Osteocyte (in vitro differentiated cells): ENCODE measurements at regions not wholly inside any gene's neighbourhood (a gene's known extent, or its start where the extent isn't known, plus 50 kb on each side); places are given as distances from the start of the nearest gene placed in this dataset.

Experiments used
- DNase-seq: peaks from one replicate; pipeline ENCODE4 v3.0.0; 2021; ENCODE audit warnings: mixed read lengths; ENCODE audit not compliant: unreplicated experiment; ENCODE audit errors: extremely low spot score
- H3K27ac Mint-ChIP-seq: one replicate; pipeline ENCODE4 v1.8.0; 2021; ENCODE audit warnings: mild to moderate bottlenecking, mixed read lengths; ENCODE audit not compliant: unreplicated experiment
- H3K27me3 Mint-ChIP-seq: one replicate; pipeline ENCODE4 v1.8.0; 2021; ENCODE audit warnings: mixed read lengths; ENCODE audit not compliant: unreplicated experiment
- H3K36me3 Mint-ChIP-seq: one replicate; pipeline ENCODE4 v1.8.0; 2021; ENCODE audit warnings: mixed read lengths; ENCODE audit not compliant: unreplicated experiment
- H3K4me1 Mint-ChIP-seq: one replicate; pipeline ENCODE4 v1.8.0; 2021; ENCODE audit warnings: mixed read lengths; ENCODE audit not compliant: unreplicated experiment
- H3K4me3 Mint-ChIP-seq: one replicate; pipeline ENCODE4 v1.8.0; 2021; ENCODE audit warnings: mild to moderate bottlenecking, moderate library complexity, mixed read lengths; ENCODE audit not compliant: unreplicated experiment
- H3K9me3 Mint-ChIP-seq: one replicate; pipeline ENCODE4 v1.8.0; 2021; ENCODE audit warnings: mixed read lengths; ENCODE audit not compliant: unreplicated experiment
- TF ChIP-seq, protein P1 (sequence below): fragments of 200-600 bp; sonication (generic); IDR thresholded peaks from 2 replicates; pipeline ENCODE4 v1.5.0; 2021; ENCODE audit warnings: antibody characterized with exemption, mild to moderate bottlenecking, moderate library complexity

DNA sequence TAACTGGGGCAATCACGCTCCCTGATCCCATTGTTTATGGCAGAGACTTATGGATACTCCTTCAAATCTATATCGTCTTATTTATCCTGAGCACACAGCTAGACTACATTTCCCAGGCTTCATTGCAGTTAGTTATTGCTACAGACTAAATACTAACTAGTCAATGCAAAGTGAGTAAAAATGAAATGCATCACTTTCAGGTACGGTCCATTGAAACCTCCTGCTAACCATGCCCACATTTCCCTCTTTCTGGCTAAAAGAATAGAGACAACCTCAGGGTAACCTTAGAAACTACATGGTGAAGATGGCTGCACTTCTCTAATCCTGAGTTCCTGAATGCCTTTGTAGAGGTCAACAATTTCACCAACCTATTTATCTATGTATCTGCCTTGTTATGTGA is 437.4 kb downstream of the EPHA4 start:
- TF ChIP-seq, protein P1, sequence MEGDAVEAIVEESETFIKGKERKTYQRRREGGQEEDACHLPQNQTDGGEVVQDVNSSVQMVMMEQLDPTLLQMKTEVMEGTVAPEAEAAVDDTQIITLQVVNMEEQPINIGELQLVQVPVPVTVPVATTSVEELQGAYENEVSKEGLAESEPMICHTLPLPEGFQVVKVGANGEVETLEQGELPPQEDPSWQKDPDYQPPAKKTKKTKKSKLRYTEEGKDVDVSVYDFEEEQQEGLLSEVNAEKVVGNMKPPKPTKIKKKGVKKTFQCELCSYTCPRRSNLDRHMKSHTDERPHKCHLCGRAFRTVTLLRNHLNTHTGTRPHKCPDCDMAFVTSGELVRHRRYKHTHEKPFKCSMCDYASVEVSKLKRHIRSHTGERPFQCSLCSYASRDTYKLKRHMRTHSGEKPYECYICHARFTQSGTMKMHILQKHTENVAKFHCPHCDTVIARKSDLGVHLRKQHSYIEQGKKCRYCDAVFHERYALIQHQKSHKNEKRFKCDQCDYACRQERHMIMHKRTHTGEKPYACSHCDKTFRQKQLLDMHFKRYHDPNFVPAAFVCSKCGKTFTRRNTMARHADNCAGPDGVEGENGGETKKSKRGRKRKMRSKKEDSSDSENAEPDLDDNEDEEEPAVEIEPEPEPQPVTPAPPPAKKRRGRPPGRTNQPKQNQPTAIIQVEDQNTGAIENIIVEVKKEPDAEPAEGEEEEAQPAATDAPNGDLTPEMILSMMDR: no peak
- Mint-ChIP-seq H3K4me3 (no peak overlapping the region), H3K27me3 (no peaks in the 10 kb centered on the region), H3K36me3 (no peaks in the 10 kb centered on the region), H3K9me3 (no peaks in the 10 kb centered on the region), H3K27ac (no peak overlapping the region), H3K4me1 (peaks cover 3% of the 10 kb centered on the region)
- no peak for DNase-seq

- Mint-ChIP-seq H3K27me3 (no peaks in the 10 kb centered on the region), H3K36me3 (no peaks in the 10 kb centered on the region), H3K4me3 (no peak overlapping the region), H3K4me1 (peaks cover 3% of the 10 kb centered on the region), H3K9me3 (no peaks in the 10 kb centered on the region), H3K27ac (no peak overlapping the region)
- TF ChIP-seq, protein P1: no peak
- no peak for DNase-seq
These were observed 436.4 kb downstream of the EPHA4 start for GRCh38 chr2:221135699-221136098.

DNA sequence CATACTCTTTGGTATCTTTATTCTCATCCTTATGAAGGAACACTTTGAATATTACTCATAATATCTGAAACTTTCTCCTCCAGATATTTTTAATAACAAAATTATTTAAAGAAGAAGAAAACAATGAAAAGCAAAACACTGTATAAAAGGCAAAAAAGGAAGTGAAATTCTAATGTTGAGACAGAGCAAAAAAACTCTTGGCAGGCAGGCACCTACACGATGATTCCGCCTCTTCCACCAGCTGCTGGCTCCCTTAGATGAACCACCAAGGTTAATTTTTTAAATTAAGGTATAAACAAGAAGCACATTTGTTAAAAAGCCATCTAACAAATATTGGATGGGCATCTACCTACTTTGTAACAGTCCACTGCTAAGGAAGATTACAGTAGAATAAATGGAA is 434.7 kb downstream of the EPHA4 start:
- Mint-ChIP-seq H3K27ac (no peak overlapping the region), H3K9me3 (peaks cover 4% of the 10 kb centered on the region), H3K4me1 (peaks cover 3% of the 10 kb centered on the region), H3K4me3 (no peak overlapping the region), H3K36me3 (no peaks in the 10 kb centered on the region), H3K27me3 (no peaks in the 10 kb centered on the region)
- no peak for DNase-seq
- TF ChIP-seq, protein P1: no peak

- Mint-ChIP-seq H3K9me3 (peaks cover 10% of the 10 kb centered on the region), H3K27me3 (no peaks in the 10 kb centered on the region), H3K4me1 (no peaks in the 10 kb centered on the region), H3K36me3 (no peaks in the 10 kb centered on the region), H3K27ac (no peak overlapping the region), H3K4me3 (no peak overlapping the region)
- no peak for DNase-seq
- TF ChIP-seq, protein P1: no peak
These were observed 429.8 kb downstream of the EPHA4 start for GRCh38 chr2:221142341-221142740.

- Mint-ChIP-seq H3K27ac (no peak overlapping the region), H3K9me3 (peaks cover 10% of the 10 kb centered on the region), H3K4me3 (no peak overlapping the region), H3K4me1 (no peaks in the 10 kb centered on the region), H3K27me3 (no peaks in the 10 kb centered on the region), H3K36me3 (no peaks in the 10 kb centered on the region)
- TF ChIP-seq, protein P1: no peak
- no peak for DNase-seq
These were observed 428.9 kb downstream of the EPHA4 start for GRCh38 chr2:221143231-221143630.
